ENCODE measurements at regions not wholly inside any gene's neighbourhood (a gene's known extent, or its start where the extent isn't known, plus 50 kb on each side); places are given as distances from the start of the nearest gene placed in this dataset.
"Not testable (repeated sequence)": the region's sequence is repeated elsewhere in the genome, so short reads cannot be mapped to it uniquely, and the experiment has no call there.

GRCh38 chr10:30730306-30730705, 100.8 kb upstream of the LYZL2 start:
- no peak for DNase-seq

- DNase-seq, result no peak
These were observed 99.2 kb upstream of the LYZL2 start for GRCh38 chr10:30728766-30729165.

- no peak for DNase-seq
These were observed 98.6 kb upstream of the LYZL2 start for GRCh38 chr10:30728127-30728526.

GRCh38 chr10:30727524-30727923, 98.0 kb upstream of the LYZL2 start:
- DNase-seq, result no peak

- peak; percentile 88 for DNase-seq
These were observed 97.3 kb upstream of the LYZL2 start for GRCh38 chr10:30726783-30727414.

- no peak for DNase-seq
These were observed 96.1 kb upstream of the LYZL2 start for GRCh38 chr10:30725661-30726060.

GRCh38 chr10:30724296-30724695, 94.7 kb upstream of the LYZL2 start:
- no peak for DNase-seq

- DNase-seq, result no peak
These were observed 93.5 kb upstream of the LYZL2 start for GRCh38 chr10:30722956-30723620.

GRCh38 chr10:30719832-30720231, 90.3 kb upstream of the LYZL2 start:
- no peak for DNase-seq

GRCh38 chr10:30709700-30710358, 80.3 kb upstream of the LYZL2 start:
- DNase-seq, result no peak

GRCh38 chr10:30709229-30709628, 79.7 kb upstream of the LYZL2 start:
- no peak for DNase-seq

GRCh38 chr10:30708234-30708633, 78.7 kb upstream of the LYZL2 start:
- no peak for DNase-seq

- not testable (repeated sequence) for DNase-seq
These were observed 76.6 kb upstream of the LYZL2 start for GRCh38 chr10:30706189-30706588.

- no peak for DNase-seq
These were observed 76.1 kb upstream of the LYZL2 start for GRCh38 chr10:30705625-30706149.

- peak; percentile 75 for DNase-seq
These were observed 75.6 kb upstream of the LYZL2 start for GRCh38 chr10:30705101-30705624.

GRCh38 chr10:30704601-30705100, 75.1 kb upstream of the LYZL2 start:
- DNase-seq, result peak; percentile 71

- no peak for DNase-seq
These were observed 74.6 kb upstream of the LYZL2 start for GRCh38 chr10:30704026-30704600.

GRCh38 chr10:30703446-30703845, 73.9 kb upstream of the LYZL2 start:
- DNase-seq, result not testable (repeated sequence)

GRCh38 chr10:30702860-30703259, 73.3 kb upstream of the LYZL2 start:
- no peak for DNase-seq

GRCh38 chr10:30701451-30702173, 72.1 kb upstream of the LYZL2 start:
- DNase-seq, result peak; percentile 95

- no peak for DNase-seq
These were observed 68.3 kb upstream of the LYZL2 start for GRCh38 chr10:30697806-30698205.

GRCh38 chr10:30697221-30697620, 67.7 kb upstream of the LYZL2 start:
- DNase-seq, result not testable (repeated sequence)

Measured in activated CD4-positive, alpha-beta T cell treated with anti-CD3 and anti-CD28 coated beads, Interleukin-10, Interleukin-2, amounts not matched to agents 100 ng/mL and 50 ng/mL, durations not matched to agents 16 hours and 8 hours (primary cell).